Skeletal muscle cell (primary cell): ENCODE measurements at regions not wholly inside any gene's neighbourhood (a gene's known extent, or its start where the extent isn't known, plus 50 kb on each side); places are given as distances from the start of the nearest gene placed in this dataset.

ENCODE experiments used
- DNase-seq: peaks from one replicate; pipeline ENCODE4 v3.0.0-alpha.2; 2010; ENCODE audit warnings: low read depth
- H3K4me3 ChIP-seq: 2 replicates; pipeline ENCODE4 v1.5.1; 2011; ENCODE audit warnings: low read depth, mild to moderate bottlenecking, control low read depth, low read length, moderate library complexity

DNA sequence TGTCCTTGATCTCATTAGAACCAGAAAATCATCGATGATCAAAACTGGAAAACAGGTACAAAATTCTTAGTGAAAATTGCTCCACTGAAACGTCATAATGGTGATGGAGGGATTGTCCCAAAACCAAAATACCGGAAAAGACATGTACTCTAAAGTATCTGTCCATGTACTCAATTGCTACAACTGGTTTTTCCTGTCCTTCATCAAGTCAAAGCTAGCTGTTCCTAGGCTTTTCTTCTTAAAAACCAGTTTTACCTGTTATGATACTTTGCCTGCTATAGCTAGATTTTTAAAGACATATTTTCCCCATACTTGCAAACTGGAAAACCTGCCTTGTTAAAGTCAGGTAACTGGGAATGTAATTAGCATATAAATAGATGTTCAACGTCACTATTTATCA lies 50.5 kb upstream of the LRRC1 start:
- no peak overlapping the region for H3K4me3 ChIP-seq
- DNase-seq: no peak

DNA sequence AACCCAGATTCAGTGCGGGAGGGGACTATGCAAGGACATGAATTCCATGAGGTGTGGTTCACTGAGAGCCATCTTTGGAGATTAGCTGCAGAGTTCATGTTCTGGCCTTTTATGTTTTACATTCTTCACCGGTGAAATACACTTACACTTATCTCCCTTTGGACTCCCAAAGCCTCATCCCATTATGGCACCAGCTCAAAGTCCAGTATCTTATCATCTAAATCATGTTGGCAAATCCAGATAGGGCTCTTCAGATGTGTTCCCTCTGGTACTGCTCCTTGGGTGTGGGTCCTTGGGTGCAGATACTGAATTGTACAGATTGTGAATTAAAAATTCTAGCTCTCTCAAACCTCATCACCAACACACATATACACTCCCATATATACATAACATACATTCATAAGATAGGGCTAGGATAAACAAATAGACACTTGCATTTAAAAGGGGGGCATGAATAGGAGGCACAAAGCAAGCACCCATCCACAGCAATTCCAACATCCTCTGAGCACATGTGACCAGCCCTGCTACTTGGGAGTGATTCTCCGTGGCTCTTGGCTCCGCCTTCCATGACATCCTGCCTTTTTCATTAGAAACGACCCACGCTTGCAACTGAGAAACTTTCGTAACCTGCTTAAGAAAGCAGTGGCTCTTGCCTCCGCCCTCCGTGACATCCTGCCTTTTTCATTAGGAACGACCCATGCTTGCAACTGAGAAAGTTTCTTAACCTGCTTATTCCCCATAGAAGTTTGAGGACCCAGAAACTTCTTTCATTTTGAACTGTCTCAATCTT lies 53.6 kb upstream of the LRRC1 start:
- H3K4me3 ChIP-seq: no peak overlapping the region
- no peak for DNase-seq

DNA sequence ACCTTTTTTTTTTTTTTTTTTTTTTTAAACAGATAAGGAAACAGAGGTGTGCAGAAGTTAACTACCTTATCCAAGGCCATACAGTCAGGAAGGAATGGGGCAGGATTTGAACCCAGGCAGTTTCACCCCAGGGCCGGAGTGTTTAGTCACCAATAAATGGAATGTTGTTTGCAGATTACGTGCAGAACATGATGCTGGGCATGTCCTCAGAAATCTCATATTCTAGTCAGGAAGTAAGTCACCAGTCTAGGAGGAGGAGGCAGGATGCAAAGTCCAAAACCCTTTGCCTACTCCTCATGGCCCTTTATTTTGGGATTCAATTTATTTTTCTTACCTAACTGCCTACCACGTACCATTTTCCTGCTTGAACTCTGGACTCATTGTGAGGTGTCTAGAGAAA lies 57.1 kb upstream of the LRRC1 start:
- DNase-seq: no peak
- H3K4me3 ChIP-seq: no peak overlapping the region

DNA sequence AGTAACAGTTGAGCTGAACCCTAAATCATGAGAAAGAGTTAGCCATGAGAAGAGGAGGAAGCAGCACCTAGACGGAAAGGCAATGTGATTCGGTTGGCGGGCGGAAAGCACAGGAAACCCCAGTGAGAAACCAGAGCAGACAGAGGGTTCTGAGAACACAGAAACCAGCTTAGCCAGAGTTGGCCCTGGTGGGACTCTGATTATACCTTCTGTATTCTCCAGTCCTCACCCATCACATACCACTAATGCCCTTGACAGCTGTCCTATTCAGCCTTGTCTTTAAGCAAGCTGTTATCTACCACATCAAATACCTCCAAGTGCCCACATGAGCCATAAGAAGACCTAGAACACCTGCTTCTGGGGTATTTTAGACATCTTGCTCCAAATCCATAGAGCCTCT lies 58.9 kb upstream of the LRRC1 start:
- no peak for DNase-seq
- no peak overlapping the region for H3K4me3 ChIP-seq

DNA sequence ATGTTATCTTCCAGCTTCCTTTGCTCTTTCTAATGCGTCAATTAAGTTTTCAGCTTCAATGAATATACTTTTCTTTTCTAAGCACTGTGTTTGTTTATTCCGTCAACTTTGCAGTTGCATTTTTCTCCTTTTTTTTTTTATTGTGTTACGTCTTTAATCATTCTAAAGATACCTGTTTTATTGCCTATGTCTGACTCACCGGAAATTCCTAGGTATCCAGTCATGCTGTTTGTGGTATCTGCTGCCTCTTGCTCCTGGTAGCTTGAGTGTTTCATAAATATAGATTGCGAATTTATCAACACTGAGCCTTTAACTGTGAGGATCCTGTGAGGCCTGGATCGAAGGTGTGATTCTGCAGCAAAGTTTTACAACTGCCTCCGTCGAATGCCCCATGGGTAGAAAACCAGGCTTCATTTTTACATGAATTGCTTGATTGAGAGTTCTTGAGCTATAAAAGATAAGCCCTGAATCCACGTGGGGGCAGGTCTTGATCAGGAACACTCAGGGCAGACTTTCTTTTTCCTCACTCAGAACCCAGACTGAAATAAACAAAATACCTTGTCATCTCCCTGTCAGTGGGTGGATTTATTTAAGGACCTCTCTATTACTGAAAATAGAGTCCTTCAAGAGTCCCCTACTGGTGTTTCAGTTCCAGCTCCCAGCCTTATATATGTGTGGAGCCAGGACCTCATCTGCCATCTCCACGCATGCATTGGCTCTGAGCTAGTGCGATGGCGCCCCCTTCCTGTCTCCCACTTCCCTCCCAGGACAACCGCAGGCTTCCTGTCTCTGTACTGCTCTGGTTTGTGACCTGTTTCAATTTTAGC lies 60.1 kb upstream of the LRRC1 start:
- DNase-seq: peak; percentile 52
- no peak overlapping the region for H3K4me3 ChIP-seq

DNA sequence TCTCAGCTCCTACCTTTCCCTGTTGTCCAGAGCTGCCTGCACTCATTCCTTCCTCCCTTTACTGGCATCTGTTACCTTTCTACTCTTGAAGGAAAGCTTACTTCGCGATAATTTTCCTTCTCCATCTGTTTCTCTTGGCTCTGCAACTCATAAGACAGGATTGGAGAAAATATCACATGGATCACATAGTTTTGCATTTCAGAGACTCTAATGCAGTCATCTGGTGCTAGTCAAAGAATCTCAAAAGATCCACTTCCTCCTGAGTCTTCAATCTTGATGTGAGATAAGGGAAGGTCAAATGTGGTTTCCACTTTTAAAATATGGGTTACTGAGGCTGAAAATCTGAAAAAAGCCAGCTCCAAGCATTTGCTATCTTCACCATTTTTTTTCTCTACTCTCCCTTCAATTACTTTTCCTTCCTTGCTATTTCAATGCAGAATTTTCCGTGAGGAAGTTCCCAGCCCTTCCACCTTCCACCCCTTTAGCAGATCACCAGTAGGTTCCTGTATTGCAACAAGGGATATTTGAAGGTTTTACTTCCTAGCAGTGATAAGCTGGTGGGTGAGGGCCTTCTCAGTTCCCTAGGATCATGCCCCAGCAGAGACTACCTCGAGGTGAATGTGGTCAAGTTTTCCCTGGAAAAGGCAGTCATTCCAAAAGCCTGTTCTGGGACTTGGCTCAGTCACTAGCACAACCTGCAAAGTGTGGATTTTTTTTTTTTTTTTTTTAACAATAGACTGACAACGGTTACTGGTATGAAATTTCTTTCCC lies 62.8 kb upstream of the LRRC1 start:
- no peak for DNase-seq
- H3K4me3 ChIP-seq: no peak overlapping the region

DNA sequence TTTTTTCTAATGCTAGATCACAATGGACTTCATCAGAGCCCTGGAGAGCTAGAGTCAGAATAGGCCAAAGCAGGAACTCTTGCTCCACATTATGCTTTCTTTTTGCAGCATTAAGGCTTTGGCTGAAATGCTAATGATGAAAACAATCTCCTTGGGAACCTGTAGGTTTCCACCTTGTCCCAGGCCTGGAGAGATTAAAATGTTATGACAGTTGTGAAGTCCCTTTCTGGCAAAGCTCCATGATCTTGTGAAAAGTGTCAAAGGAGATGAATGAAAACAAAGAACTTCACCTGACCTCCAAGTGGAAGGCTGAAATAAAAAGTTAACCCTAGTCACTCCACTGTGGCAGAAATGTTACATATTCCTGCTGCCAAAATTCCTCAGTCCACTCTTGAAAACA lies 64.0 kb upstream of the LRRC1 start:
- no peak overlapping the region for H3K4me3 ChIP-seq
- DNase-seq: no peak

DNA sequence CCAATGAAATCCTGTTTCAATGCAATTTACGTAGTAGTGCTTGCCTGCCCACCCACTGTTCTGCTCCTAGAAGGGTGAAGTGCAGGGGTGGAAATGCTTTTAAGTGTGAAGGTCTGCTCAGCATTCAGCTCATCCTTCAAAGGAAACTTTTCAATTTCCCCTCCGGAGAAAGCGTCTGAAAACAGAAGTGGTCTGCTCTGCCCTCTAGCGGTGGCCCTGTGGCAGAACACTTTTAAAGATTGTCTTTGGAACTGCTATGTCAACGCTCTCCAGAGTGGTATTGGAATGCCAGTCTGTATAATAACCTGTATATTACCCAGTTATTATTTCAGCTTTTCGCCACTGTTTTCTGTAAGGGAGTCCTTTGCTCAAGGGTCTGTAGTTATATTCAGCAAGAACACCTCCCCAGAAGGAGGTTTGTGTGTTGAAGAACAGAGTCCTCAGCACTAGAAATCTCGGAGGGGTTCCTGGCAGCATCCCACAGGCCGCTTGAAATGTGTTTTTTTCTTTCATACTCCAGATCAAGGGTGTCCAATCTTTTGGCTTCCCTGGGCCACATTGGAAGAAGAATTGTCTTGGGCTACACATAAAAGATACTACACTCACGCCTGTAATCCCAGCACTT lies 63.1 kb upstream of the KLHL31 start:
- no peak for DNase-seq
- no peak overlapping the region for H3K4me3 ChIP-seq

DNA sequence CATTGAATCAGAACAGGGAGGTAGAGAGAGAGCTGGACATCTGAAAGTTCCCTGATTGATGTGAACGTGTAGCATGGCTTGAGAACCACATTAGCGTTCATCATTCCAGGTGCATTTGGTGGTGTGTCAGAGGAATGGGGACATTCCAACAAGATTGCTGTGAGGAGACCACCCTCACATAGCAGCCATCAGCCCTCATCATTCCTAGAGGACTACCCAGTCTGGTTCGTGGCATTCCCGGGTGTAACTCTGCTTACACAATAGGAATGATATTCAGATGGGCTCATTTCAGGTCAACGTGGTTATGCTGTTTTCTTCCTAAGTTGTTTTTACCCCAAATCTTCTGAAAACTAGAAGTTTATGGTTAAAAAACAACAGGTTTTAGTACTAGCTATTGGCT lies 62.2 kb upstream of the KLHL31 start:
- peak; percentile 32 for DNase-seq
- no peak overlapping the region for H3K4me3 ChIP-seq

DNA sequence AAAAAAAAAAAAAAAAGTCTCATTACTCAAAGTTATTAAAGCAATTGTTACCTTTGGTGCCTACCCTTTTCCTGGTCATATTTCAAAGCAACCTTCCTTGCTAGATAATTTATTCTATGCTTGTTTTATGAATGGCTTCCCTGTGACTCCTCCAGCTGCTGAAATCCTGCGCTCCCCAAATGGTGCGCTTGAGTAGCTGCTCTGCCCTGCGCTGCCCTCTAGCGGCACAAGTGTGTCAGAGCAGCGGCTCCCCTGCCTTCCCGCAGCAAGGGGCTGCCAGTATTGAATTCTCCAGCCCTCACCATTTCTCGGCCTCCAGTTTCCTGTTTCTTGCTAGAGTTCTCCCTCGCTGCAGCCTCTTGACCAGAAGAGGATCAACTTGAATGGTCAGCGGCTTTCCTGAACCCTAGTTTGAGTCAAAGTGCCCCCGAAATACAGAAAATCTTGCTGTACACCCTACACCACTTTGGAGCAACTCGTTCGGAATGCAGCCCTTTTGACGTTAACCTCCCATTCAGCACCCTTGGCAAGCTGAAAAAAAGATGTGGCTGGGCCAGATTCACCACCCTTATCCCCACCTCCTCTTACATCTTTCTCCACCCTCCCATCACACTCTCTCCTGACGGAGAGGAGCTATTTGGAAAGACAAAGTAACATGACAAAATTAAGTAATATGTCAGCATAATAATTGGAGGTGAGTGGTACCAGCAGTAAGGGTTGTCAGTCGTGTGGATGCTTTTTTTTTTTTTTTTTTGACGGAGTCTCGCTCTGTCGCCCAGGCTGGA lies 60.4 kb upstream of the KLHL31 start:
- no peak for DNase-seq
- no peak overlapping the region for H3K4me3 ChIP-seq

DNA sequence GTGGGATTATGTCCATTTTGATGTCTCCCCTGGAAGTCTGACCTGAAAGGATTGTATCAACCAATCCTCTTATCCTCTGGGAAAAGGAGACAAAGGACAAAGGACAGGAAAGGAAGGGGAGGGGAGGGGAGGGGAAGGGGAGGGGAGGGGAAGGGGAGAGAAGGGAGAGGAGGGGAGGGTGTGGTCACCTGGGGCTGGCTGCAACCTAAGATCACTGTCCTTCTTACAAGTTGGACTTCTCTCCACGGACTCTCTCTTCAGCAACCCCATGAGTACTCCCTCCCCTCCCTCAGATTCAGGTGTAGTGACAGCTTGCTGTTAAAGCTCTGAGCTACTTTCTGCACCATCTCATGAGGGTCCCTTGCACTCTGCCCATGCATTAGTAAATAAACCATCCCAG lies 58.9 kb upstream of the KLHL31 start:
- H3K4me3 ChIP-seq: no peak overlapping the region
- DNase-seq: no peak

DNA sequence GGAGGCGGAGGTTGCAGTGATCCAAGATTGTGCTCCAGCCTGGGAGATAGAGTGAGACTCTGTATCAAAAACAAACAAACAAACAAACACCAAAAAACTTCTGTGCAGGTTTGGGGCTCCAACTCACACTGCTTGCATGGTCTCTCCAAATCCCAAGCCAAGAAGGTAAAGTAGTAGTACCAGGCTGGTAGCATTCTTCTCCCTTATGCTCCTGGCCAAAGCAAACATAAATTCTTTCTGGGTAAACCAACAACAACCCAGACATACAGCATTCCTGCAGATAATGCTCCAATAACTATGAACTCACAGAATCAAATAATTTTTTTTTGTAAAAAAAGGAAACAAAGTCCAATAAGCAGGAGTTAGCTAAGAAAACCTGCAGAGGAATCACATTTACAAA lies 57.8 kb upstream of the KLHL31 start:
- H3K4me3 ChIP-seq: no peak overlapping the region
- DNase-seq: no peak

DNA sequence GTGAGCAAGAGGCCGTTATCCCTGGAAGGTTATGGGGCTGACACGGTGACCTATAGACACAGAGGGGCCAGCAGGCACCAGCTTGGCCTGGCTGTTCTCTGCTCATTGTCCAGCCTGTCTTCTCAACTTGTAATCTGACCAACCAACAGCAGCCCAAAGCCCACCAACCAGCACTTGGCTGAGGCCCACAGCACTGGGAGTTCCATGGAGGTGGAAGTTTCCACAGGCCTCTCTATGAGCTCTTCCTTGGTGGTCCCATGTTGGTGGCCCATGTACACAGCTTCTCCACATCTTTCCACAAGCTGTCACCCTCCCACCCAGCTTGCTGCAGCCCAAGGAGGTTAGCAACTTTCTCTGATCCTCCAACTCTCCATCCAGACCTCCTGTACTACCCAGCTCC lies 56.2 kb upstream of the KLHL31 start:
- DNase-seq: no peak
- no peak overlapping the region for H3K4me3 ChIP-seq

DNA sequence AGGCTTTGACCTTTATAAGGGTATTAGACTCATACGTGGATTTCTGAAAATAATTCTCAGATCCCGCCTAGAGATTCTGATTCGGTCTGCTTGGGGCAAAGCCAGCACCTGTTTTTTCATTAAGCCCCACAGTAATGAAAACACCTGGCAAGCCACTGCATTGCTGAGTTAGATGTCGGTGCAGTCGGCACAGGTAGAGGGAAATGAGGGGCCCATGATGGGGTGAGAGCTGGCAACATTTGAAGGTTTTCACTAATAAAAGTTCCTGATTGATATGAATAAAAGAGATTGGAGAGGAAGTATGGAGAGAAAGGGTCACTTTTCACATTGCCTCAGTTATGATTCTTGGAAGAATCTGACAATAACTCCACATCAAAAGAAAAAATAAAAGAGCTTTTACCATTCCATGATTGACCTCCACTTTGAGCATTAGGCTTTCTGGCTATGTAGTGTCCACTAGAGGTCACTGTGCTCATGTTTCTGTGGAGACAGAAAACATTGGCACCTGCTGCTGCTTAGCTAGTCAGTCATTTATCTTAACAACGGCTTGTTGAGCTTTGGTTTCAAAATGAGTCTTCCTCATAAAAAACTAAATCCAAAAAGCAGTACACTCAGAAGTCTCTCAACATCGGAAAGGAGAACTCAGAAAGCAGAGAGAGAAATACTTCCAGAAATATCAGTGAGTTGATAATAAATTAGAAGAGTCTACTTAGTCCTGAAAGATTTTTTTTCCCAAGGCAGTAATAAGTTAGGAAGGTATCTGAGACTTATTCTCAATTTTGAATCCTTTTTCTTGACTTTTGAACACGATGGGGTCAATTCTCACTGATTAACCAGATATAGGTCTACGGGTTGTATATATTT lies 53.3 kb upstream of the KLHL31 start:
- H3K4me3 ChIP-seq: no peak overlapping the region
- no peak for DNase-seq

DNA sequence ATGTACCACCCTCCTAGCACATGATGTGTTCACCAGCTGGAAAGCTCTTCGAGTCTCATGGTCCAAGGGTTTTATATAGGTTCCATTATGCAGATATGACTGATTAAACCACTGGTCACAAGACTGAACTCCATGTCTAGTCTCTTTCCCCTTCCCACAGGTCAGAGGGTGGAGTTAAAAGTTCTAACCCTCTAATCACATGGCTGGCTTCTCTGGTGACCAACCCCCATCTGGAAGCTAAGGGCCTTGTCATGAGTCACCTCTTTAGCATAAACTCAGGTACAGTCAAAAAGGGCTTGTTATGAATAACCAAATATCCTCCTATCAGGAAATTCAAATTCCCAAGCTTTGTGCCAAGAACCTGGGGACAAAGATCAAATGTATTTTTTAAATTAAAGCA lies 52.0 kb upstream of the KLHL31 start:
- no peak overlapping the region for H3K4me3 ChIP-seq
- DNase-seq: no peak

DNA sequence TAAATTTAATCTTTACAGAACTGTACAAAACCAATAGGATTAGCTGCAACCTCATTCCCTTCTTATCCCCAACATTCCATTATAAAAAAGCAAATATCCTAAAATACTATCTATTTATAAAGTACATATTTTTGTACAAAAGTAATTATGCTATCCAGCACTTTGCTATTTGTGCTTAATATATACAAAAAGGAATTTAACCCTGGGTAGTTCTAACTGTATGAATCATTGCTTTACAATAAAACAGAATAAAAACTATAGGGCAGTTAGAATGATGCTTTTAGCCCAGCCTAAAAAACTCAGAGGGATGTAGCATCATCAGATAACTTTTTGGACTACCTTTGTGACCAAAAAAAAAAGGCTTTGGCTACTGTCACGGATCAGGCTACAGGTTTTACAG lies 49.9 kb upstream of the KLHL31 start:
- DNase-seq: no peak

More for the DNA sequence above, 49.9 kb upstream of the KLHL31 start:
- H3K4me3 ChIP-seq: no peak overlapping the region
